ENCODE measurements at regions not wholly inside any gene's neighbourhood (a gene's known extent, or its start where the extent isn't known, plus 50 kb on each side); places are given as distances from the start of the nearest gene placed in this dataset.

DNA sequence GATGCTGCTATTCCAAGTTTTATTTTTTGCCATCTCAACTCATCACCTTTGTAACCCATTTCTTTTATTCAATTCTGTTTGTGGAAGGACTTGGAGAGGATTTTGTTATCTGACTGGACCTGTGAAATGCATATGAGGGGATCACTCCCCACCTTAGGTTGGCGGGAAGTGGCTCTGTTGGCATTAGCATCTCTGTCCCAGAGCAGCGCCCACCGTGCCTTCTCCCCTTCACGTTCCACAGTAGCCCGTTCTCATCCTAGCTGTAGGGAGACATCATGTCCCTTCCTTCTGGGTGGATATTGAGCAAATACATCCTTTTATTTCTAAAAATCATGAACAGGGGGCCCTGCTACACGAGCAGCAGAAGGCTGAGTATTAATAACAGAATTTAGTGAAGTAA lies 330.4 kb downstream of the RFC3 start:
- DNase-seq, result no peak
- intact Hi-C loops (cut with micrococcal nuclease), result no loop called here
- no peak for ATAC-seq

DNA sequence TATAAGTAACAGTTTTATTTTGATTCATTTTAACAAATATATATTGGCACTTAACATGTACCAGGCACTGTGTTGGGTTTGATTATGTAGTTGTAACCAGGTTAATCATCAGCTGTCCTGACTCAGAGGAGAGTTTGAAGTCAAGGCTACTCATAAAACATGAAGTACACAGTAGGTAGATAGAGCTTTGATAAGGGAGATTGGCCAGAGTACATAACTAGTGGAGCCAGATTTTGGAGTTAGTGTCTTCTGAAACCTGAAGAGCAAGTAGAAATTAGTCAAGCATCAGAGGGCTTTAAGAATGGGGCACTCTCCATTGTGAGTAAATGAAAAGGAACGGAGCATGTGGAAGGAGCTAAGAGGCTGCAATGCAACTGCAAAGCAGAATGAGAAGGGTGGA lies 333.9 kb downstream of the RFC3 start:
- intact Hi-C loops (cut with micrococcal nuclease), result no loop called here
- ATAC-seq (no peak), DNase-seq (no peak)

DNA sequence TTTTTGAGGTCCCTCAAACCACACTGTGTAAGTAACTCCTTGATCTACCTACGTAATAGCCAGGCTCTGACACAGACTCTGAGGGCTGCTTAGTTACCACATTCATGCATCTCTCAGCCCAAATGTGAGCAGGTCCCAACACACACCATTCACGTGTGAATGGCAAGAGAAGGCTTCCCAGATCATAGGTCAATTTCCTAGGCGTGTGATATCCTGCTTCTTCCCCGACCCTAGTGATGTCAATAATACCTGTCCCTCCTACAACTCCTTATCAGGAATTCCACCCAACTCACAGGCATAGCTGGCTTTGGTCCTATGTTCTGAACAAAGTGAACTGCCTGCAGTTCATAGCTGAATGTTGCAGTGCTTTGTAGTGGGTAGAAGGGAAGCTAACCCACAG lies 334.5 kb downstream of the RFC3 start:
- DNase-seq (no peak), ATAC-seq (peak; percentile 49)
- intact Hi-C loops (cut with micrococcal nuclease), result no loop called here

DNA sequence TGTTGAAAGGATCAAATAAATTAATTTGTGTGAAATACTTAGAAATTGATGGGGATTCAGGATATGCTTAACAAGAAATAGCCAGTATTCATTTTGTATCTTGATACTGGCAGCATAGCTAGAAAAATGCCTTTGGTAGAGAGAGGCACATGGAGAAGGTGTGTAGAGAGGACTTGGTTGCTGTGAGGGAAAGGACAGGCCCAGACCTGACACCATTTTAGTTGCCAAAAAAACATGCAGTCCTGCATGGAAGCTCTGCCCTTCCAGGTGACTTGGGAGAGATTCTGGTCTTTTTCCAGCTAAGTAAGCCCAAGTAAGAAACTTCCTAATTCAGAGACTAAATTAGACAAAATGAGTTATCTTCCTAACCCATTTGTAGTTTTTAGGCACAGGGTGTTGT lies 335.0 kb downstream of the RFC3 start:
- intact Hi-C loops (cut with micrococcal nuclease), result no loop called here
- DNase-seq, result no peak
- peak; percentile 26 for ATAC-seq

DNA sequence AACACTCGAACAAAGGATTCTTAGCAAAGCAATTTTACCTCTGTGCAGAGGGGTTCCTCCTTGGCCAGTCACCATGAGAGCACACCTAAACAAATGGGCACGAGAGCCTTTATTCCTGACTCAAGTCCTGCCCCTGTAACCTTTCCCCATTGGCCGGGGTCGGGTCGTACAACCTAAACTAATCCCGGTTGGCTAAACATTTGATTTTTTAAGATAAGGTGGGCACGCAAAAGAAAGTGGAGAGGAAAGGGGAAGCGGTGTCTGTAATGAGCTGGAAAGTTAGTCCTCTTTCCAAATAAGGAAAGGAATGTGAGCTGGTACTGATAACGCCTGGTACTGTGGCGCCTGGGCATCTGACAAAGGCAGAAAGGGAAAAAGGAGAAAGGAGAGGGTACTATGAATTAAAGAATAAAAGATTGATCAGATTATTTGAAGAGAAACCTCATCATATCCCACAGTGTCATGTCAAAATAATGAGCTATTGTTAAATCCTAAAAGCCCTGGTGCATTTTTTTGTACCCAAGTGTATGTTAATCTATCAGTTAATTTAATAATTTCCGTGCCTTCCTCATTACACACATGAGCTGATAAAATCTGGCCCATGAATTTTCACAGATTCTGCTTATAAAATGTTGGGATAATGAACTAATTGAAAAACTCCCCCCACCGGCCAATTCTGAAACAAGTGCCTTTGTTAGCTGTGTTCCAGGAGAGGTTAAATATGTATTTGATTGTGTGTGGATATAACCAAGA lies 335.7 kb downstream of the RFC3 start:
- intact Hi-C loops (cut with micrococcal nuclease), result no loop called here
- DNase-seq (peak; percentile 31), ATAC-seq (peak; percentile 58)

DNA sequence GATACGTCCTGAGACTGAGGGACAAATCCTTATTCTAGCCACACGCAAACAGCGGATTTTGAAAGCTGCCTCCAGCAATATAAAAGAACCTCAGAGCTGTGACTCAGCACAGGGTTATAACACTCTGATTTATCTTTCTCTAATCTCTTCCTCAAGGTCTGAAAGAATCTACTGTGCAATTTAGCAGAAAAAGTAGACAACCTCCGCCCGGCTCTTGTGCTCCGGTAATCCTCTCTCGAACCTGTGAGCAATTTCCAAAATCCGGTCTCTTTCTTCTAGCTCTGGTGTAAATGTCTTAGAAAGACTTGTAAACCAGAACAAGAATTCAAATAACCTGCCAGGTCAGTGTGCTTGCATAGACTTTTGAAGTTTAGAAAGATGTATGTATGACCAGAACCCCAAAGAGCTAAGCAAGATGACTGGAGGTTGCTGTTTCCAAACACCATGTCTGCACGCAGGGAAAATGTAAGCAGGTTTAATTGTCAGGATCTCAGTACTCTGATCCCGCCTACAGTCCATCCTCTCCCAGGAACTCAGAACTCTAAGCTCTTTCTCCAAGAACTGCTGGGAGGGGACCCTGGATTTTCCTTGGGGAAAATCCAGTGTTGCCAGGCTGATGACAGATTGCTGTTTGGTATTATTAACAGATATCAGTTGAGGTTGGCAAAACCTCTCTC lies 338.1 kb downstream of the RFC3 start:
- intact Hi-C loops (cut with micrococcal nuclease), result no loop called here
- no peak for DNase-seq
- no peak for ATAC-seq

DNA sequence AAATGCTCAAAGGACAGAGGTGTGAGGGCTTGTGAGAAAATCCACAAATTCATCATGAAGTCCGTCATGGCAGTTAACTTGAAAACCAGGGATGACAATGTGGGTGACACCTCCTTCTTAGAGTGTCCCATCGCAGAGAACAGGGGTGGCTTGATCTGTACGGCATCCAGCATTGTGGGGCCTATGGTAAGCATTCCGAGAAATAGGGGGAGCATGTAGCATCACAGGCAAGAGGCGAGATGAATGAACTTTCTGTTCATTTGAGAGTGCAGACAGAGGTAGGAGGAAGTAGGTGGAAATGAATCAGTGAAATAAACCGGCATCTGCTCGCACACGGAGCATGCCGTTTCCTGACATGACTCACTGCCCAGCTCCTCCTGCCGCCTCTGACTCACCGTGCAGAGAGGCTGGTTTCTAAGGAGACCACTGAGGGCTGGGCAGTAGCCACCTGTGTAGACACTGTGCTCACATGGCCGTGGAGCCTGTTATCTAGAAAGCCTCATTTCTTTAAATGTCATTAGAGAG lies 339.0 kb downstream of the RFC3 start:
- ATAC-seq (peak; percentile 86), DNase-seq (peak; percentile 40)
- intact Hi-C loops (cut with micrococcal nuclease), result no loop called here

DNA sequence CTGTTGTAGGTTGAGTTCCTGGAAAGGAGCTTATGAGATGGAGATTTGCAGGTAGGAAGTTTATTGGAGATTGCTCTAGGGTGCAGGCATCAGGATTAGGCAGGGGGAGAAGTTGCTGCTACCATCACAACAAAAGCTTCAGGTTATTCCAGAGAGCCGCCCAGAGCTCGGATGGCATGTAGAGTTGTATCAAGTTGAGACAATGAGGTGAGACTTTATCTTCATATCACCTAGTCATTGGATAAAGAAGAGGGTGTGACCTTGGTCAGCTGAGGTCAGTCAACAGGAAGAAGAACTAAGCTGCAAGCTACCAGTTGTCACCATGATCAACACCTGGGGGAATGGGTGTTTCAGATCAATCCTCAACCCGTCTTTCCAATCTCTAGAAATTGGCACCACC lies 342.0 kb downstream of the RFC3 start:
- intact Hi-C loops (cut with micrococcal nuclease), result no loop called here
- ATAC-seq (no peak), DNase-seq (no peak)

DNA sequence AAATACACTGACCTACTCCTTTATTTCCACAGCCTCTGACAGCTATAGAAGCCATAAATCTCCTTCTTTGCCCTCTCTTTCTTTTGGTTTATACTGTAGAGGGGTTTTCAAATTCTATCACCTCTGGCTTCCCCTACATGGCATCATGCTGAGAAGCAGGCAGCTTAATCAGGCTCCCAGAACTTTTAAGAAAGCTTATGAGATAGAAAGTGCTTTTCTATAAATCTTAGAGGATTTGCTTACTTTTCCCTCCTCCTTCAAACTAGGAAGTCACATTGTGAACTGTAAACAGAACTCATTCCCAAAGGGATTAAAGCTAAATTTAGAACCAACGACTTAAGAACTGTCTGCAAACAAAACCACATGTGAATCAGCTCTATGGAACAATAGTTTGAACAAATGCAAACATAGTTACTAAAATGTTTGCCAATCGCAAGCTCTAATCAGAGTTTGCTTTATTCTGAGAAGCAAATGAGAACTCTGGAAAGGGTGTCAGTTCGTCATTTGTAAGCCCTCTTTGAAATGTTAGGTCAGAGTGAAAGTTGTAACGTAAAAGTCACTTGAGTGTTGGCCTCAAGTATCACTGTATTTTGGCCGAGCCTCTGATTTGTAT lies 344.1 kb downstream of the RFC3 start:
- ATAC-seq (peak; percentile 76), DNase-seq (no peak)
- intact Hi-C loops (cut with micrococcal nuclease), result no loop called here

DNA sequence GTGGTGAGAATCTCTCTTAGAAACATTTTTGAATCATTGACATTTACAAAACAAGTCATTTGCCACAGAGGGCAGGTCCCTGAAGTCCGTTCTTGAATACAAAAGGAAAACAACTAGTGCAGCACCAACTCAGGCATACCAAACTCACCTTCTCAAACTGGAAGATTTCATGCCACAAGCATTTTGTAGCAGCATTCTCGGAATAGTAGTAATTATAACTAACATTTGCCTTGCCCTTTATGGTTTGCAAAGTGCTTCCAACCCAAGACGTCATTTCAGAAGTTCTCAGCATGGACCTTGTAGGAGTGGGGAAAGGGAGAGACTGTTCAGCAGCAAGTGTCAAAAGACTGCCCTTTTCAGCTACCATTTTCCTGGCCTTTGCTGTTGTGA lies 344.6 kb downstream of the RFC3 start:
- ATAC-seq, result peak; percentile 41
- intact Hi-C loops (cut with micrococcal nuclease), result no loop called here
- no peak for DNase-seq

DNA sequence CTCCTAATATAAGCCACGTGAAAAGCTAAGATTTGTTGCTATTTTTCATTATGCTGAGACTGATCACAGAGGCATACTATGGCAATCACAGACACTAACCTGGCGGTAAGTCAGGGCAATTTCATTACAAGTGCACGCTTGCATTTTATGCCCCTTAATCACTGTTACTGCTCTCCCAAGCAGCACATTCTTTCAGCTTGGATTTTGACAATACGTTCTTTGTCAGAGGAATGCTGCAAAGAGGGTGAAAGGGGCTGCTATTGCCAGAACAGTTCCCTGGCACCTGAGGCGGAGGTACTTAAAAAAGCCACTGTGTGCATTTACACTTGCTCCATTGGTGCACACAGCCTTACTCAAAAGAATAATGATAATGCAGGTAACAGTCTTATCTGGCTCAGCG lies 346.6 kb downstream of the RFC3 start:
- no peak for DNase-seq
- no peak for ATAC-seq
- intact Hi-C loops (cut with micrococcal nuclease), result no loop called here

DNA sequence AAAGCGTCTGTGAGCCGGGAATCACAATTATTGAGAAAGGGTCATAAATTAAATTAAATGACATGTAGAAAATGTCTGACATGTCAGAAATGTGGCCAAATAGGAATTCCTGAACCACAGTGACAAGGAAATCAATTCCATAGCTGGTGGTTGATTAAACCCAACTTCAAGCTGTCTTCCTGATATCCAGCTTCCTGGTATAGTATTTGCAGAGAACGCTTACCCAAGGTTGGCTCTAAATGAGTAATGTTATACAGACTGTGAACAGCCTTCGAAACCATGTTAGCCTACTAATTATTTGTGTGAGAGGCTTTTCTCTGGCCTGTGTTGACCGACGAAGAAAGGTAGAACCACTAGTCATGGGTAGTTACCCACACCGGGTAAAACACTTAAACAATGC lies 347.2 kb downstream of the RFC3 start:
- ATAC-seq (no peak), DNase-seq (no peak)
- intact Hi-C loops (cut with micrococcal nuclease), result no loop called here

DNA sequence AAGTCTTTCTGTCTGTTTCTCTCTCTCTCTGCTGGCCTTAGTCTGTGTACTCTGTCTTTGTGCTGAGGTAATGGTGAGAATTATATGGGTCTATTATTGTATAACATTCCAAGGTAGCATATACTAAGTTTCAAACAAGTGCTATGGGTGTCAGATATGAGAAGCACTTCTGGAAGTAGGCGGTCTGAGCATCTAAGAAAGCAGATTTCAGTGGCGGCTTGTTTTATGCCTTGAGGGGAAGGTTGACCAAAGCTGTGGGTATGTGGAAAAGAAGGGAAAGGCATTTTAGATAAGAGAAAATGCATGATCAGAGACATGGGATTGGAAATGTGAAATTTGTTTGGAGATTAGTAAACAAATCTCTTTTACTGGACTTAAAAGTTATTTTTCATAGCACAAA lies 348.5 kb downstream of the RFC3 start:
- intact Hi-C loops (cut with micrococcal nuclease), result no loop called here
- ATAC-seq, result no peak
- no peak for DNase-seq

DNA sequence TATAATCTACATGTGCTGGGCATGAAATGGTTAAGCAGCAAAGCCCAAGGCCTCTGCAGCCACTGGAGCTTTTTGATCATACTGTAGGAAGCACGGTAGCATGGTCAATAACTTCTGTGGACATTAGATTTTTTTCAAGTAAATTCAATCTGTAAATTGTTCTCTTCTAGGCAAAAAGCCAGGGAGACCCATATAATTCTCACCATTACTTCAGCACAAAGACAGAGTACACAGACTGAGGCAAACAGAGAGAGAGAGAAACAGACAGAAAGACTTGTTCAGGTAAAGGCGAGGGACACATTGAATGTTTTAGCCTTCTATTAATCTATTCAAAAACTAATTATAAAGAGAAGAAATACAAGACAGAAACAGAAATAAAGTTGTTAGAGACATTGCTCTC lies 349.4 kb downstream of the RFC3 start:
- no peak for ATAC-seq
- DNase-seq, result no peak
- intact Hi-C loops (cut with micrococcal nuclease), result no loop called here

DNA sequence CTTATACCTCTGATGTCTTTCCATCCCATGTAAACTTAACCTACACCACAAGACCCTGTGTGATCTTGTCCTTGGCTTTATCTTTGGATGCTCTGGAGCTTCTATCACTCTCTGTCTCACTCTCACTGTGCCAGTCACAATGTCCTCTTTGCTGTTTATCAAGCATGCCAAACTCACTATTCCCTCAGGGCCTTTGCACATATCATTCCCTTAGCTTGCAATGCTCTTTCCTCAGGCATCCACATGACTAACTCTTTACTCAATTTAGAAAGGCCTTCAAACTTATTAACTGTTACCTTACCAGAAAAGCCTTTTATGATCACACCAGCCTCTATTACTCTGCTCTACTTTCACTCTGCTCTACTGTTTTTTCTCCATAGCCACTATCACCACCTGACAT lies 354.1 kb downstream of the RFC3 start:
- DNase-seq (no peak), ATAC-seq (no peak)
- intact Hi-C loops (cut with micrococcal nuclease), result no loop called here

DNA sequence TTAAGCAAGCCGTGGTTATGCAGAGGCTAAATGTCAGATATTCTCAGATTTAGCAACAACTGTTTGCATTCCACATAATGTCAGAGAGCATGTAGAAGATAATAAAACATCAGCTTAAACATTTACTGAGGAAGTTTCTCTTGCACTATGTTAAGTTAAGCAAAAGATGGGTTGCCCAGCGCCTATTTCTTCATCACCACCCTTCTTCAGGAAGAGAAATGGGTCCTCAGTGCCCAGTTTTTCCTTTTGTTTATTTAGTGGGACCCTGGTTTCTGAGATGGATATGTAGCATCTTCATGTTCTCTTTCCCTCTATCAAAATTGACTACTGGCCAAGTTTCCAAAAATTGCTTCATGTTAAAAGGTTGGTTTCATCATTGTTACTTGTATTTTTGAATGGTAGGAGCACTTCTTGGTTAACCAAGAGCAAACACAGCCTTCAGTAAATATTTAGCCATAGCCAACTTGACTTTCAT lies 356.8 kb downstream of the RFC3 start:
- DNase-seq (no peak), ATAC-seq (no peak)
- intact Hi-C loops (cut with micrococcal nuclease), result no loop called here

DNA sequence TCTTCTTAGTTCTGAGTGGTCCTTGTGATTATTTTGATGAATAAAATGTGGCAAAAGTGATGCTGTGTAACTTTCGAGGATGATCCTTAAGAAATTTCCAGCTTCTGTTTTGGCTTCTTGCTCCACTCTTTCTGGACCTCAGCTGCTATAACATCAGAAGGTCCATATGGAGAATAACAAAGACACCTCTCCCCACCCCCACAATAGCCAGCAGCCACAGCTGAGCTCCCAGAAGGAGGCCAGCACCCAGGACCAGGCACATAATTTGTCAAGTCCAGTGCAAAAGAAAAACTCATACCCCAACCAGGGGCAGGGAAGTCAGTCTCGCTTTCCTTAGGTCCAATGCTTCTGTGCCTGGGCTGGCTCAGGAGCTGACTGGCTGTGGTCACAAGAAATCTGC lies 357.6 kb downstream of the RFC3 start:
- no peak for DNase-seq
- intact Hi-C loops (cut with micrococcal nuclease), result no loop called here
- ATAC-seq, result no peak

DNA sequence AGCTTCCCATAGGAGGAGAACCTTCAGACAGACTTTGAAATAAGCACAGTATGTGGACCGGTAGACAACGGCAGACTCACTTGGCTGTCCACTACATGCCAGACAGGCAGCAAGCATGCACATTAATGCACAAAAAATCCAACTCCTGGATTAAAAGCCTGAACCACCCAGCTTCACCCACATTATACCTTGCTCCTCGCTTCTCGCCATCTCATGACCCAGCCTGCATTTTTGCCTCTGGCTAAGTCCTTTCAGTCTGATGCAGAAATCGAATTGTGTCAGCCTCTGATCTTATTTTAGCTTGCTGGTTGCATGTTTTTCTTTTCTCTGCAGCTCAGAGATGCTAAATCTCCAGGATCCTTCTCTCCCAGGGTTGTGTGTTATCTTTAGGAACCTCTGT lies 358.7 kb downstream of the RFC3 start:
- ATAC-seq, result no peak
- intact Hi-C loops (cut with micrococcal nuclease), result no loop called here
- DNase-seq, result no peak

DNA sequence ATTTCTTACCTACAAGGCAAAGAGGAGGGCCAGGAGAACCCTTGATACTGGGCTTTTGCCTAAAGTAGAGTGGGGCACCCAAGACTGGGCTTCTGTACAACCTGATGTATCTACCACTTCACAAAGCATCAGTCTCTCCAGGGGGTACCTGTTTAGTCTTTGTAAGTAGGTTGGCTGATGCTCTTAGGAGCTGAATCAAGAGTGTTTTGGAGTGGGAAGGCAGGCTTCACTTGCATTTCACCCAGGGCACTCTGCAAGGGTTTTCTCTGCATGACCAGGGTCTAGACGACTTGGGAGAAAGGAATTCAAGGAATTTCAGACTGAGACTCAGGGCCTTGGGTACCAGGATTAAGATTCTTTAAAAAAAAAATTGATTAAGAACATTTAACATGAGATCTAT lies 361.5 kb downstream of the RFC3 start:
- ATAC-seq (no peak), DNase-seq (no peak)
- intact Hi-C loops (cut with micrococcal nuclease), result no loop called here

DNA sequence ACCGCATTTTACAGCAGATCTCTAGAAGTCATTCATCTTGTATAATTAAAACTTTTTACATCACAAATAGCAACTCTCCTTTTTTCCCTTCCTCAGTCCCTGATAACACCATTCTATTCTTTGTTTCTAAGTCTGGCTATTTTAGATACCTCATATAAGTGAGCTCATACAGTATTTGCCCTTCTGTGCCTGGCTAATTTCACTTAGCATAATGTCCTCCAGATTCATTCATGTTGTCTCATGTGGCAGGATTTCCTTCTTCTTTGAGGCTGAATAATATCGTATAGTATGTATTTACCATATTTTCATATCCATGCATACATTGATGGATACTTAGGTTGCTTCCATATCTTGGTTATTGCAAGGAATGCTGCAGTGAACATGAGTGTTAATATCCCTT lies 362.0 kb downstream of the RFC3 start:
- intact Hi-C loops (cut with micrococcal nuclease), result no loop called here
- no peak for DNase-seq
- no peak for ATAC-seq
